ENCODE measurements at regions not wholly inside any gene's neighbourhood (a gene's known extent, or its start where the extent isn't known, plus 50 kb on each side); places are given as distances from the start of the nearest gene placed in this dataset.

DNA sequence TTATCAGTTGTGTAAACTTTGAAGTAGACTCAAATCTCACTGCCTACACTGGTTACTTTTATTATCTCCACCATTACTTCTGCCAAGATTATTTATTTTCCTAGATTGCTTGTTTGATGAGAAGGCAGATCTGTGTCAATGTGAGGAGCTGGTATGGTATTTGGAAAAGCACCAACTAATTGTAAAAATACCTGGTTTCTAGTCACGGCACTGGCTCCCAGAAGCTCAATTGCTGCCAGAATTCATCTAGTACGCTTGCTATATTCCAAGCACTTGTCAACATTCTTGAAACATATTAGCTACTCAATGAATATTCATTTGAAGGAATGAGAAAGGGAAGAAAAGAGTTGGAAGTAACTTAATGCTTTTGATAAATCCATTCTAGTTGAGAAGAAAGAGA is 1376.8 kb upstream of the ADGRL3 start (continued):
- no peak for TF ChIP-seq CTCF (IDR thresholded peaks at IDR 0.05; ENCODE audit: control extremely low read depth in 1 of 3, insufficient read depth in 1 of 3, low read depth in 1 of 3, low read length in 3 of 3)
